Astrocyte (in vitro differentiated cells and primary cell): ENCODE measurements at regions not wholly inside any gene's neighbourhood (a gene's known extent, or its start where the extent isn't known, plus 50 kb on each side); places are given as distances from the start of the nearest gene placed in this dataset.
A peak's percentile ranks its signal among the peaks of the same experiment; 100 is the strongest.

Experiments used
- DNase-seq: peaks from one replicate; pipeline ENCODE4 v3.0.0-alpha.2; 2010; ENCODE audit warnings: low read depth
- FAIRE-seq: peaks from 2 replicates; lab custom pipeline; 2011; peaks lifted over from hg19 to GRCh38; lab: Jason Lieb, UNC
- H2AFZ ChIP-seq: 2 replicates; pipeline ENCODE4 v1.6.0; 2012; ENCODE audit warnings: low read depth, low read length, inconsistent platforms
- H3K27ac ChIP-seq: 2 replicates; pipeline ENCODE4 v1.5.1; 2011; ENCODE audit warnings: low read depth, low read length, inconsistent platforms
- H3K27me3 ChIP-seq: 2 replicates; pipeline ENCODE4 v1.6.0; 2011; ENCODE audit warnings: low read length, inconsistent platforms; ENCODE audit not compliant: insufficient read depth
- H3K36me3 ChIP-seq: 2 replicates; pipeline ENCODE4 v1.5.1; 2011; ENCODE audit warnings: low read length, inconsistent platforms; ENCODE audit not compliant: insufficient read depth
- H3K4me1 ChIP-seq: 2 replicates; pipeline ENCODE4 v1.5.1; 2011; ENCODE audit warnings: low read length, inconsistent platforms; ENCODE audit not compliant: insufficient read depth
- H3K4me2 ChIP-seq: 2 replicates; pipeline ENCODE4 v1.6.0; 2012; ENCODE audit warnings: low read length, inconsistent platforms
- H3K4me3 ChIP-seq: 2 replicates; pipeline ENCODE4 v1.5.1; 2011; ENCODE audit warnings: low read depth, mild to moderate bottlenecking, low read length, inconsistent platforms; ENCODE audit not compliant: insufficient read depth
- H3K79me2 ChIP-seq: 2 replicates; pipeline ENCODE4 v1.6.0; 2012; ENCODE audit warnings: mild to moderate bottlenecking, low read length, inconsistent platforms; ENCODE audit not compliant: insufficient read depth
- H3K9ac ChIP-seq: 2 replicates; pipeline ENCODE4 v1.6.0; 2012; ENCODE audit warnings: mild to moderate bottlenecking, low read length, inconsistent platforms
- H3K9me3 ChIP-seq: 2 replicates; pipeline ENCODE4 v1.5.1; 2012; ENCODE audit warnings: low read depth, mild to moderate bottlenecking, low read length, inconsistent platforms; ENCODE audit not compliant: insufficient read depth
- H4K20me1 ChIP-seq: 2 replicates; pipeline ENCODE4 v1.6.0; 2012; ENCODE audit warnings: low read length, inconsistent platforms; ENCODE audit not compliant: insufficient read depth
- H3K27ac Mint-ChIP-seq: one replicate; pipeline ENCODE4 v1.8.0; 2021; ENCODE audit warnings: mild to moderate bottlenecking, mixed read lengths; ENCODE audit not compliant: unreplicated experiment
- H3K27me3 Mint-ChIP-seq: one replicate; pipeline ENCODE4 v1.8.0; 2021; ENCODE audit warnings: low read depth, mixed read lengths; ENCODE audit not compliant: unreplicated experiment
- H3K36me3 Mint-ChIP-seq: one replicate; pipeline ENCODE4 v1.8.0; 2021; ENCODE audit warnings: low read depth, mixed read lengths; ENCODE audit not compliant: unreplicated experiment
- H3K4me1 Mint-ChIP-seq: one replicate; pipeline ENCODE4 v1.8.0; 2021; ENCODE audit warnings: low read depth, mixed read lengths; ENCODE audit not compliant: unreplicated experiment
- H3K4me3 Mint-ChIP-seq: one replicate; pipeline ENCODE4 v1.8.0; 2021; ENCODE audit warnings: mild to moderate bottlenecking, moderate library complexity, mixed read lengths; ENCODE audit not compliant: unreplicated experiment
- H3K9me3 Mint-ChIP-seq: one replicate; pipeline ENCODE4 v1.8.0; 2021; ENCODE audit warnings: mild to moderate bottlenecking, mixed read lengths; ENCODE audit not compliant: unreplicated experiment
- CTCF ChIP-seq: IDR thresholded peaks from 2 replicates; pipeline ENCODE4 v1.5.1; 2011; ENCODE audit warnings: low read depth, mild to moderate bottlenecking, inconsistent platforms, low read length, moderate library complexity; ENCODE audit not compliant: insufficient read depth
- EZH2 ChIP-seq: IDR thresholded peaks from 2 replicates; pipeline ENCODE4 v1.6.1; 2012; ENCODE audit warnings: mild to moderate bottlenecking, low read length, inconsistent platforms; ENCODE audit not compliant: insufficient read depth

- Mint-ChIP-seq H3K36me3 (peaks cover 3% of the 10 kb centered on the region), H3K4me1 (no peaks in the 10 kb centered on the region), H3K27me3 (peaks cover 15% of the 10 kb centered on the region), H3K27ac (no peak overlapping the region), H3K4me3 (no peak overlapping the region), H3K9me3 (peaks cover 5% of the 10 kb centered on the region)
- no peak overlapping the region for H3K27ac ChIP-seq
- H3K27me3 ChIP-seq = no peaks in the 10 kb centered on the region
- no peaks in the 10 kb centered on the region for H3K4me1 ChIP-seq
- H3K4me3 ChIP-seq = no peak overlapping the region
- H3K36me3 ChIP-seq = no peaks in the 10 kb centered on the region
- H2AFZ ChIP-seq = no peak overlapping the region
- no peak overlapping the region for H3K4me2 ChIP-seq
- no peaks in the 10 kb centered on the region for H4K20me1 ChIP-seq
- no peak for TF ChIP-seq EZH2
- no peak for TF ChIP-seq CTCF
- DNase-seq (peak; percentile 39), FAIRE-seq (no peak)
- H3K9ac ChIP-seq = no peak overlapping the region
- no peaks in the 10 kb centered on the region for H3K79me2 ChIP-seq
- no peaks in the 10 kb centered on the region for H3K9me3 ChIP-seq
These were observed 54.1 kb upstream of the SHLD1 start for GRCh38 chr20:5696011-5696559.

GRCh38 chr20:5691918-5692618 lies 58.1 kb upstream of the SHLD1 start:
- peaks cover 15% of the 10 kb centered on the region for H3K27me3 Mint-ChIP-seq
- H3K4me3 ChIP-seq = no peak overlapping the region
- TF ChIP-seq CTCF (no peak), EZH2 (no peak)
- H3K4me3 Mint-ChIP-seq = no peak overlapping the region
- no peaks in the 10 kb centered on the region for H3K4me1 ChIP-seq
- H3K36me3 ChIP-seq = no peaks in the 10 kb centered on the region
- no peaks in the 10 kb centered on the region for H4K20me1 ChIP-seq
- H3K27ac ChIP-seq = no peak overlapping the region
- H3K27me3 ChIP-seq = no peaks in the 10 kb centered on the region
- H3K27ac Mint-ChIP-seq = peak overlapping the region; percentile 26
- no peaks in the 10 kb centered on the region for H3K9me3 ChIP-seq
- H3K9me3 Mint-ChIP-seq = peaks cover 5% of the 10 kb centered on the region
- H3K4me1 Mint-ChIP-seq = no peaks in the 10 kb centered on the region
- no peak for DNase-seq
- no peaks in the 10 kb centered on the region for H3K79me2 ChIP-seq
- no peak overlapping the region for H3K4me2 ChIP-seq
- no peak overlapping the region for H2AFZ ChIP-seq
- no peaks in the 10 kb centered on the region for H3K36me3 Mint-ChIP-seq
- no peak for FAIRE-seq
- H3K9ac ChIP-seq = no peak overlapping the region

GRCh38 chr20:5689463-5689862 lies 60.7 kb upstream of the SHLD1 start:
- Histone ChIP-seq H3K4me2 (no peak overlapping the region), H3K9me3 (no peaks in the 10 kb centered on the region), H3K79me2 (no peaks in the 10 kb centered on the region), H3K9ac (no peak overlapping the region), H3K27me3 (no peaks in the 10 kb centered on the region), H3K4me3 (no peak overlapping the region), H4K20me1 (no peaks in the 10 kb centered on the region), H3K36me3 (no peaks in the 10 kb centered on the region), H3K27ac (no peak overlapping the region), H3K4me1 (no peaks in the 10 kb centered on the region), H2AFZ (no peak overlapping the region)
- H3K4me1 Mint-ChIP-seq = no peaks in the 10 kb centered on the region
- H3K27ac Mint-ChIP-seq = no peak overlapping the region
- no peak overlapping the region for H3K4me3 Mint-ChIP-seq
- H3K9me3 Mint-ChIP-seq = no peaks in the 10 kb centered on the region
- FAIRE-seq (no peak), DNase-seq (no peak)
- H3K36me3 Mint-ChIP-seq = no peaks in the 10 kb centered on the region
- peaks cover 3% of the 10 kb centered on the region for H3K27me3 Mint-ChIP-seq
- TF ChIP-seq EZH2 (no peak), CTCF (no peak)
